WTC11 (cell line): ENCODE measurements at regions not wholly inside any gene's neighbourhood (a gene's known extent, or its start where the extent isn't known, plus 50 kb on each side); places are given as distances from the start of the nearest gene placed in this dataset.

Experiments used
- ATAC-seq: fragments of 200-7000 bp; cut with Tn5 transposase; 2 replicates; pipeline ENCODE4 v1.10.0; 2021; ENCODE audit warnings: mild to moderate bottlenecking, moderate library complexity
- CTCF ChIA-PET: fragments of 300-600 bp; sonication (Branson Sonifier 250); formaldehyde crosslinking; loops from one replicate; lab custom pipeline; 2021; ENCODE audit warnings: antibody characterized with exemption; lab: Charles Lee
- POLR2A ChIA-PET: fragments of 350-600 bp; sonication (Branson Sonifier 250); formaldehyde crosslinking; loops from one replicate; lab custom pipeline; 2021; ENCODE audit warnings: antibody characterized with exemption; lab: Charles Lee
- DNase-seq: peaks from one replicate; pipeline ENCODE4 v3.0.0; 2021; ENCODE audit warnings: low spot score
- H3K27ac Mint-ChIP-seq: 2 replicates; pipeline ENCODE4 v1.8.0; 2021; ENCODE audit warnings: mixed read lengths
- H3K27me3 Mint-ChIP-seq: 2 replicates; pipeline ENCODE4 v1.8.0; 2021; ENCODE audit warnings: low read depth, mild to moderate bottlenecking, moderate library complexity, mixed read lengths
- H3K36me3 Mint-ChIP-seq: 2 replicates; pipeline ENCODE4 v1.8.0; 2021; ENCODE audit warnings: mixed read lengths
- H3K4me1 Mint-ChIP-seq: 2 replicates; pipeline ENCODE4 v1.8.0; 2022; ENCODE audit warnings: mixed read lengths
- H3K4me3 Mint-ChIP-seq: 2 replicates; pipeline ENCODE4 v1.8.0; 2021; ENCODE audit warnings: mild to moderate bottlenecking, moderate library complexity, mixed read lengths
- H3K9me3 Mint-ChIP-seq: 2 replicates; pipeline ENCODE4 v1.8.0; 2021; ENCODE audit warnings: mixed read lengths
- AR ChIP-seq: fragments of 250-450 bp; sonication (Bioruptor Pico); IDR thresholded peaks from 2 replicates; pipeline ENCODE4 v1.9.0; 2021; ENCODE audit warnings: mild to moderate bottlenecking
- CBFB ChIP-seq: sonication (generic); formaldehyde crosslinking; IDR thresholded peaks from 2 replicates; pipeline ENCODE4 v1.8.1; 2022; ENCODE audit warnings: mild to moderate bottlenecking, low read depth, missing genetic modification reagents
- CDX4 ChIP-seq: fragments of 250-450 bp; sonication (Bioruptor Pico); IDR thresholded peaks from 2 replicates; pipeline ENCODE4 v1.9.0; 2021; ENCODE audit warnings: moderate library complexity, mild to moderate bottlenecking, inconsistent platforms, borderline replicate concordance
- ESRRA ChIP-seq: sonication (generic); formaldehyde crosslinking; IDR thresholded peaks from 2 replicates; pipeline ENCODE4 v1.8.1; 2022; ENCODE audit warnings: mild to moderate bottlenecking, missing genetic modification reagents, borderline replicate concordance
- GTF2I ChIP-seq: fragments of 250-450 bp; sonication (Bioruptor Pico); conservative IDR thresholded peaks from 2 replicates; pipeline ENCODE4 v1.4.0; 2021; ENCODE audit warnings: mild to moderate bottlenecking
- JAZF1 ChIP-seq: fragments of 250-450 bp; sonication (Bioruptor Pico); IDR thresholded peaks from 2 replicates; pipeline ENCODE4 v1.9.0; 2021; ENCODE audit warnings: moderate library complexity, mild to moderate bottlenecking, inconsistent platforms
- JUN ChIP-seq: sonication (generic); formaldehyde crosslinking; IDR thresholded peaks from 2 replicates; pipeline ENCODE4 v1.8.0; 2023; ENCODE audit warnings: mild to moderate bottlenecking, missing genetic modification reagents
- OVOL2 ChIP-seq: fragments of 250-450 bp; sonication (Bioruptor Pico); IDR thresholded peaks from 2 replicates; pipeline ENCODE4 v1.9.0; 2021; ENCODE audit warnings: mild to moderate bottlenecking, borderline replicate concordance
- SOX15 ChIP-seq: fragments of 250-450 bp; sonication (Bioruptor Pico); IDR thresholded peaks from 2 replicates; pipeline ENCODE4 v1.9.0; 2021; ENCODE audit warnings: mild to moderate bottlenecking
- ZNF121 ChIP-seq: sonication (generic); formaldehyde crosslinking; IDR thresholded peaks from 2 replicates; pipeline ENCODE4 v1.8.0; 2023; ENCODE audit warnings: missing genetic modification reagents
- ZNF138 ChIP-seq: sonication (generic); formaldehyde crosslinking; conservative IDR thresholded peaks from 2 replicates; pipeline ENCODE4 v1.8.1; 2022; ENCODE audit warnings: mild to moderate bottlenecking, moderate library complexity, missing genetic modification reagents
- ZNF219 ChIP-seq: sonication (generic); formaldehyde crosslinking; IDR thresholded peaks from 2 replicates; pipeline ENCODE4 v1.8.0; 2023; ENCODE audit warnings: missing genetic modification reagents, mild to moderate bottlenecking, borderline replicate concordance
- ZNF317 ChIP-seq: sonication (generic); formaldehyde crosslinking; IDR thresholded peaks from 2 replicates; pipeline ENCODE4 v1.8.1; 2023; ENCODE audit warnings: low read depth, mild to moderate bottlenecking, moderate library complexity, missing genetic modification reagents, borderline replicate concordance
- ZNF416 ChIP-seq: fragments of 250-450 bp; sonication (Bioruptor Pico); IDR thresholded peaks from 2 replicates; pipeline ENCODE4 v1.9.0; 2021; ENCODE audit warnings: mild to moderate bottlenecking, inconsistent platforms
- ZNF671 ChIP-seq: fragments of 250-450 bp; sonication (Bioruptor Pico); IDR thresholded peaks from 2 replicates; pipeline ENCODE4 v1.8.0; 2021; ENCODE audit warnings: mild to moderate bottlenecking
- TF ChIP-seq, protein P1 (sequence below): sonication (generic); formaldehyde crosslinking; IDR thresholded peaks from 2 replicates; pipeline ENCODE4 v1.8.0; 2023; ENCODE audit warnings: mild to moderate bottlenecking, missing genetic modification reagents
- TF ChIP-seq, protein P2 (sequence below): sonication (generic); formaldehyde crosslinking; conservative IDR thresholded peaks from 2 replicates; pipeline ENCODE4 v1.8.1; 2023; ENCODE audit warnings: mild to moderate bottlenecking, low read depth, missing genetic modification reagents, moderate library complexity
- TF ChIP-seq, protein P3 (sequence below): sonication (generic); formaldehyde crosslinking; conservative IDR thresholded peaks from 2 replicates; pipeline ENCODE4 v1.8.1; 2022; ENCODE audit warnings: mild to moderate bottlenecking, missing genetic modification reagents
- TF ChIP-seq, protein P4 (sequence below): fragments of 250-450 bp; sonication (Bioruptor Pico); IDR thresholded peaks from 2 replicates; pipeline ENCODE4 v1.8.0; 2021; ENCODE audit warnings: mild to moderate bottlenecking
- TF ChIP-seq, protein P5 (sequence below): sonication (generic); formaldehyde crosslinking; IDR thresholded peaks from 2 replicates; pipeline ENCODE4 v1.8.0; 2022; ENCODE audit warnings: mild to moderate bottlenecking, missing genetic modification reagents

DNA sequence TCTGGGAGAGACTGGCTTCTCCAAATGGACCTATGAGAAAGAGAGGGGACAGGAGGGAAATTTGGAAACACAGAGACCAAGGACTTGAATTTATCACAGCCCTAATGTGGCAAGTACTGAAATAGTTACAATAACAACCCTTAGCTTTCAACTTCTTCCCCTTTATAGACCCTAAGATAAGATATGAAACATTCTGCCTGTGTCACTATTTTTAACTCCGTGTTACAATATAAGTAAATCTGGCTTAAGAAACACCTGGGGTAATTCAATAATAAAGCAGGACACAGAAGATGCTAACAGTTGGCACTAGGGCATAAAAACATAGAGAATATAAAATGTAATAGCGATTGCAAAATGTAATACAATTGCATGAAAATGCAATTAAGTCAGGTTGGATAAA is 216.4 kb downstream of the NOVA1 start (continued):
- TF ChIP-seq, protein P1, sequence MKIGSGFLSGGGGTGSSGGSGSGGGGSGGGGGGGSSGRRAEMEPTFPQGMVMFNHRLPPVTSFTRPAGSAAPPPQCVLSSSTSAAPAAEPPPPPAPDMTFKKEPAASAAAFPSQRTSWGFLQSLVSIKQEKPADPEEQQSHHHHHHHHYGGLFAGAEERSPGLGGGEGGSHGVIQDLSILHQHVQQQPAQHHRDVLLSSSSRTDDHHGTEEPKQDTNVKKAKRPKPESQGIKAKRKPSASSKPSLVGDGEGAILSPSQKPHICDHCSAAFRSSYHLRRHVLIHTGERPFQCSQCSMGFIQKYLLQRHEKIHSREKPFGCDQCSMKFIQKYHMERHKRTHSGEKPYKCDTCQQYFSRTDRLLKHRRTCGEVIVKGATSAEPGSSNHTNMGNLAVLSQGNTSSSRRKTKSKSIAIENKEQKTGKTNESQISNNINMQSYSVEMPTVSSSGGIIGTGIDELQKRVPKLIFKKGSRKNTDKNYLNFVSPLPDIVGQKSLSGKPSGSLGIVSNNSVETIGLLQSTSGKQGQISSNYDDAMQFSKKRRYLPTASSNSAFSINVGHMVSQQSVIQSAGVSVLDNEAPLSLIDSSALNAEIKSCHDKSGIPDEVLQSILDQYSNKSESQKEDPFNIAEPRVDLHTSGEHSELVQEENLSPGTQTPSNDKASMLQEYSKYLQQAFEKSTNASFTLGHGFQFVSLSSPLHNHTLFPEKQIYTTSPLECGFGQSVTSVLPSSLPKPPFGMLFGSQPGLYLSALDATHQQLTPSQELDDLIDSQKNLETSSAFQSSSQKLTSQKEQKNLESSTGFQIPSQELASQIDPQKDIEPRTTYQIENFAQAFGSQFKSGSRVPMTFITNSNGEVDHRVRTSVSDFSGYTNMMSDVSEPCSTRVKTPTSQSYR (CRISPR knock-in tag): no peak

DNA sequence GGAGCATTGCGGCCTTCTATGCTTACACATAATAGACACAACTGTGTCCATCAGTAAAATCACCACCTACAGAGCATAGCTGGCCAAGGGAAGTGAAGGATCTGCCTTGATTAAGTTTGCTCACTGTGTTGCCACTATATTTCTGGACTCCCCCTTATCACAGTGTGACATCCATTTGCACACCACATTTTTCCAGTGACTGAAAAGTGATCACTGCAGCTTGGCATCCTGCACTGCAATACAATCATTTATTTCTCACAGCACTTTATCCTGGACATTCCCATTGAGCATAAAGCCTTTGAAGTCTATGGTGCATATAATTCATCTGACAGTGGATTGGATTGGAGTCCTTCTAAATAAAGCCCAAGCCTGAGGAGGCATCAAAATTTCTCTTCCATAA is 217.2 kb downstream of the NOVA1 start:
- CTCF ChIA-PET: no interaction called here
- POLR2A ChIA-PET: interaction anchor here (0.7 kb wide), 1 partner anchor 1304 kb away, joined by 3 read pairs; no protein-coding TSS in a partner anchor
- H3K4me1 Mint-ChIP-seq: peaks cover 7% of the 10 kb centered on the region
- no peak overlapping the region for H3K27ac Mint-ChIP-seq
- H3K36me3 Mint-ChIP-seq: peaks cover 23% of the 10 kb centered on the region
- TF ChIP-seq ZNF219 (CRISPR knock-in tag): no peak
- TF ChIP-seq GTF2I: no peak
- TF ChIP-seq, protein P2, sequence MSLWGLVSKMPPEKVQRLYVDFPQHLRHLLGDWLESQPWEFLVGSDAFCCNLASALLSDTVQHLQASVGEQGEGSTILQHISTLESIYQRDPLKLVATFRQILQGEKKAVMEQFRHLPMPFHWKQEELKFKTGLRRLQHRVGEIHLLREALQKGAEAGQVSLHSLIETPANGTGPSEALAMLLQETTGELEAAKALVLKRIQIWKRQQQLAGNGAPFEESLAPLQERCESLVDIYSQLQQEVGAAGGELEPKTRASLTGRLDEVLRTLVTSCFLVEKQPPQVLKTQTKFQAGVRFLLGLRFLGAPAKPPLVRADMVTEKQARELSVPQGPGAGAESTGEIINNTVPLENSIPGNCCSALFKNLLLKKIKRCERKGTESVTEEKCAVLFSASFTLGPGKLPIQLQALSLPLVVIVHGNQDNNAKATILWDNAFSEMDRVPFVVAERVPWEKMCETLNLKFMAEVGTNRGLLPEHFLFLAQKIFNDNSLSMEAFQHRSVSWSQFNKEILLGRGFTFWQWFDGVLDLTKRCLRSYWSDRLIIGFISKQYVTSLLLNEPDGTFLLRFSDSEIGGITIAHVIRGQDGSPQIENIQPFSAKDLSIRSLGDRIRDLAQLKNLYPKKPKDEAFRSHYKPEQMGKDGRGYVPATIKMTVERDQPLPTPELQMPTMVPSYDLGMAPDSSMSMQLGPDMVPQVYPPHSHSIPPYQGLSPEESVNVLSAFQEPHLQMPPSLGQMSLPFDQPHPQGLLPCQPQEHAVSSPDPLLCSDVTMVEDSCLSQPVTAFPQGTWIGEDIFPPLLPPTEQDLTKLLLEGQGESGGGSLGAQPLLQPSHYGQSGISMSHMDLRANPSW (CRISPR knock-in tag): no peak
- TF ChIP-seq, protein P3, sequence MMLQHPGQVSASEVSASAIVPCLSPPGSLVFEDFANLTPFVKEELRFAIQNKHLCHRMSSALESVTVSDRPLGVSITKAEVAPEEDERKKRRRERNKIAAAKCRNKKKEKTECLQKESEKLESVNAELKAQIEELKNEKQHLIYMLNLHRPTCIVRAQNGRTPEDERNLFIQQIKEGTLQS: no peak
- TF ChIP-seq JAZF1 (CRISPR knock-in tag): no peak
- no peak for TF ChIP-seq CBFB
- TF ChIP-seq ESRRA (CRISPR knock-in tag): no peak
- no peak for TF ChIP-seq OVOL2 (CRISPR knock-in tag)
- TF ChIP-seq ZNF317 (CRISPR knock-in tag): no peak
- no peak for TF ChIP-seq CDX4 (CRISPR knock-in tag)
- H3K27me3 Mint-ChIP-seq: no peaks in the 10 kb centered on the region
- ATAC-seq (no peak), DNase-seq (no peak)
- H3K4me3 Mint-ChIP-seq: no peak overlapping the region
- H3K9me3 Mint-ChIP-seq: peaks cover 38% of the 10 kb centered on the region

GRCh38 chr14:26379951-26380350 is 217.9 kb downstream of the NOVA1 start:
- Mint-ChIP-seq H3K36me3 (peaks cover 23% of the 10 kb centered on the region), H3K27ac (no peak overlapping the region), H3K4me1 (peaks cover 7% of the 10 kb centered on the region), H3K27me3 (no peaks in the 10 kb centered on the region), H3K9me3 (peaks cover 38% of the 10 kb centered on the region), H3K4me3 (no peak overlapping the region)
- CTCF ChIA-PET: no interaction called here
- ATAC-seq (no peak), DNase-seq (no peak)
- POLR2A ChIA-PET: no interaction called here
- TF ChIP-seq ZNF671 (CRISPR knock-in tag) (no peak), AR (CRISPR knock-in tag) (no peak), ZNF138 (CRISPR knock-in tag) (no peak), ZNF121 (no peak), ZNF416 (CRISPR knock-in tag) (no peak), JUN (no peak), SOX15 (CRISPR knock-in tag) (no peak), CDX4 (CRISPR knock-in tag) (no peak)
- TF ChIP-seq, protein P4, sequence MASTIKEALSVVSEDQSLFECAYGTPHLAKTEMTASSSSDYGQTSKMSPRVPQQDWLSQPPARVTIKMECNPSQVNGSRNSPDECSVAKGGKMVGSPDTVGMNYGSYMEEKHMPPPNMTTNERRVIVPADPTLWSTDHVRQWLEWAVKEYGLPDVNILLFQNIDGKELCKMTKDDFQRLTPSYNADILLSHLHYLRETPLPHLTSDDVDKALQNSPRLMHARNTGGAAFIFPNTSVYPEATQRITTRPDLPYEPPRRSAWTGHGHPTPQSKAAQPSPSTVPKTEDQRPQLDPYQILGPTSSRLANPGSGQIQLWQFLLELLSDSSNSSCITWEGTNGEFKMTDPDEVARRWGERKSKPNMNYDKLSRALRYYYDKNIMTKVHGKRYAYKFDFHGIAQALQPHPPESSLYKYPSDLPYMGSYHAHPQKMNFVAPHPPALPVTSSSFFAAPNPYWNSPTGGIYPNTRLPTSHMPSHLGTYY: no peak
- TF ChIP-seq, protein P5, sequence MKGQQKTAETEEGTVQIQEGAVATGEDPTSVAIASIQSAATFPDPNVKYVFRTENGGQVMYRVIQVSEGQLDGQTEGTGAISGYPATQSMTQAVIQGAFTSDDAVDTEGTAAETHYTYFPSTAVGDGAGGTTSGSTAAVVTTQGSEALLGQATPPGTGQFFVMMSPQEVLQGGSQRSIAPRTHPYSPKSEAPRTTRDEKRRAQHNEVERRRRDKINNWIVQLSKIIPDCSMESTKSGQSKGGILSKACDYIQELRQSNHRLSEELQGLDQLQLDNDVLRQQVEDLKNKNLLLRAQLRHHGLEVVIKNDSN: no peak
